Panc1 (cell line): ENCODE measurements at regions not wholly inside any gene's neighbourhood (a gene's known extent, or its start where the extent isn't known, plus 50 kb on each side); places are given as distances from the start of the nearest gene placed in this dataset.

Source experiments
- CTCF ChIP-seq: fragments of 450-650 bp; IDR thresholded peaks from 2 replicates; pipeline ENCODE4 v1.5.1; 2017; ENCODE audit warnings: mild to moderate bottlenecking
- TF ChIP-seq, protein P1 (sequence below), 2 experiments: IDR thresholded peaks; 2 replicates each; pipeline ENCODE4 v1.6.1; 2011 to 2012; ENCODE audit warnings: low read depth in 2 of 2, control low read depth in 1 of 2, low read length in 1 of 2, mild to moderate bottlenecking in 1 of 2, moderate library complexity in 1 of 2; ENCODE audit not compliant: insufficient read depth in 1 of 2

DNA sequence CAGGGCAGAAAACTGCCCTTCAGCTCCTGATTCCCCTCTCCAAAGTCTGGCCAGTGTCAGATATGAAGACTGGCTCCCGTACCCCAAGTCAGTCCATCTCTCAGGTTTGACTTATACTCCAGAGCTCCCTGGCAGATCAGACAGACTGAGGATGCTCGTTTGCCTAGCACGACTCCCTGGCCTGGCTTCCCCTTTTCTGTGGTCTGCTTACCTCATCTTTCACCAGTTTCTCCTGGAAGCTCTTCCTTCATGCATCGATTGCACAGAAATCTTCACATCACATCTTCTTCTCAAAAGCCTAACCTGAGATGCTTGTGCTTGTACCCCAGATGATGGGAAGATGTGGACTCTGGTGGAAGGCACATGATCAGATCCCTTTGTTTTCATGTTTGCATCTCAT is 387.9 kb upstream of the POU3F3 start:
- no peak for TF ChIP-seq CTCF
- TF ChIP-seq, protein P1, sequence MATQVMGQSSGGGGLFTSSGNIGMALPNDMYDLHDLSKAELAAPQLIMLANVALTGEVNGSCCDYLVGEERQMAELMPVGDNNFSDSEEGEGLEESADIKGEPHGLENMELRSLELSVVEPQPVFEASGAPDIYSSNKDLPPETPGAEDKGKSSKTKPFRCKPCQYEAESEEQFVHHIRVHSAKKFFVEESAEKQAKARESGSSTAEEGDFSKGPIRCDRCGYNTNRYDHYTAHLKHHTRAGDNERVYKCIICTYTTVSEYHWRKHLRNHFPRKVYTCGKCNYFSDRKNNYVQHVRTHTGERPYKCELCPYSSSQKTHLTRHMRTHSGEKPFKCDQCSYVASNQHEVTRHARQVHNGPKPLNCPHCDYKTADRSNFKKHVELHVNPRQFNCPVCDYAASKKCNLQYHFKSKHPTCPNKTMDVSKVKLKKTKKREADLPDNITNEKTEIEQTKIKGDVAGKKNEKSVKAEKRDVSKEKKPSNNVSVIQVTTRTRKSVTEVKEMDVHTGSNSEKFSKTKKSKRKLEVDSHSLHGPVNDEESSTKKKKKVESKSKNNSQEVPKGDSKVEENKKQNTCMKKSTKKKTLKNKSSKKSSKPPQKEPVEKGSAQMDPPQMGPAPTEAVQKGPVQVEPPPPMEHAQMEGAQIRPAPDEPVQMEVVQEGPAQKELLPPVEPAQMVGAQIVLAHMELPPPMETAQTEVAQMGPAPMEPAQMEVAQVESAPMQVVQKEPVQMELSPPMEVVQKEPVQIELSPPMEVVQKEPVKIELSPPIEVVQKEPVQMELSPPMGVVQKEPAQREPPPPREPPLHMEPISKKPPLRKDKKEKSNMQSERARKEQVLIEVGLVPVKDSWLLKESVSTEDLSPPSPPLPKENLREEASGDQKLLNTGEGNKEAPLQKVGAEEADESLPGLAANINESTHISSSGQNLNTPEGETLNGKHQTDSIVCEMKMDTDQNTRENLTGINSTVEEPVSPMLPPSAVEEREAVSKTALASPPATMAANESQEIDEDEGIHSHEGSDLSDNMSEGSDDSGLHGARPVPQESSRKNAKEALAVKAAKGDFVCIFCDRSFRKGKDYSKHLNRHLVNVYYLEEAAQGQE (IDR thresholded peaks at IDR 0.05; ENCODE audit: insufficient read depth in 1 of 2, low read depth in 2 of 2, low read length in 1 of 2): no peak
